Hepatic stellate cell (primary cell): ENCODE measurements at regions not wholly inside any gene's neighbourhood (a gene's known extent, or its start where the extent isn't known, plus 50 kb on each side); places are given as distances from the start of the nearest gene placed in this dataset.

Source experiments
- DNase-seq: peaks from one replicate; pipeline ENCODE4 v3.0.0; 2011; ENCODE audit warnings: low spot score

GRCh38 chr1:62988867-62989266 lies 204.9 kb downstream of the ATG4C start:
- no peak for DNase-seq

- DNase-seq = no peak
These were observed 205.6 kb downstream of the ATG4C start for GRCh38 chr1:62989497-62989896.

- DNase-seq = no peak
These were observed 207.2 kb downstream of the ATG4C start for GRCh38 chr1:62991152-62991551.

GRCh38 chr1:62993844-62994243 lies 209.9 kb downstream of the ATG4C start:
- DNase-seq = no peak

- DNase-seq = no peak
These were observed 211.2 kb downstream of the ATG4C start for GRCh38 chr1:62995173-62995572.

- no peak for DNase-seq
These were observed 214.0 kb downstream of the ATG4C start for GRCh38 chr1:62997884-62998283.

GRCh38 chr1:62998845-62999649 lies 215.1 kb downstream of the ATG4C start:
- DNase-seq = no peak

GRCh38 chr1:63000508-63000907 lies 216.6 kb downstream of the ATG4C start:
- no peak for DNase-seq

GRCh38 chr1:63004868-63005267 lies 220.9 kb downstream of the ATG4C start:
- peak; percentile 4 for DNase-seq

- DNase-seq = no peak
These were observed 221.9 kb downstream of the ATG4C start for GRCh38 chr1:63005812-63006211.

- no peak for DNase-seq
These were observed 225.5 kb downstream of the ATG4C start for GRCh38 chr1:63009421-63009820.

- DNase-seq = no peak
These were observed 227.2 kb downstream of the ATG4C start for GRCh38 chr1:63010913-63011660.

GRCh38 chr1:63012339-63012738 lies 228.4 kb downstream of the ATG4C start:
- DNase-seq = no peak

- DNase-seq = no peak
These were observed 230.3 kb downstream of the ATG4C start for GRCh38 chr1:63014267-63014666.

GRCh38 chr1:63022319-63022718 lies 238.4 kb downstream of the ATG4C start:
- DNase-seq = no peak

GRCh38 chr1:63023171-63023570 lies 239.2 kb downstream of the ATG4C start:
- DNase-seq = no peak

GRCh38 chr1:63023637-63024036 lies 239.7 kb downstream of the ATG4C start:
- no peak for DNase-seq

- DNase-seq = no peak
These were observed 240.2 kb downstream of the ATG4C start for GRCh38 chr1:63024132-63024531.

- no peak for DNase-seq
These were observed 243.2 kb downstream of the ATG4C start for GRCh38 chr1:63027176-63027575.

GRCh38 chr1:63032171-63032570 lies 248.2 kb downstream of the ATG4C start:
- no peak for DNase-seq

GRCh38 chr1:63033211-63033610 lies 249.3 kb downstream of the ATG4C start:
- no peak for DNase-seq

GRCh38 chr1:63034256-63034655 lies 250.3 kb downstream of the ATG4C start:
- no peak for DNase-seq

GRCh38 chr1:63038586-63038985 lies 254.7 kb downstream of the ATG4C start:
- DNase-seq = no peak

- no peak for DNase-seq
These were observed 257.7 kb downstream of the ATG4C start for GRCh38 chr1:63041660-63042059.
